ENCODE measurements at regions not wholly inside any gene's neighbourhood (a gene's known extent, or its start where the extent isn't known, plus 50 kb on each side); places are given as distances from the start of the nearest gene placed in this dataset.

GRCh38 chr1:47677241-47677940 lies 239.5 kb downstream of the FOXD2 start:
- Histone ChIP-seq H3K36me3 (ENCODE audit: control insufficient read depth in 2 of 2, insufficient read depth in 2 of 2, low read length in 2 of 2) (no peaks in the 10 kb centered on the region), H3K4me3 (ENCODE audit: low read length in 2 of 2) (no peak overlapping the region), H3K27me3 (ENCODE audit: control insufficient read depth in 1 of 2, insufficient read depth in 2 of 2, low read length in 2 of 2) (peaks cover 0 to 7% of the 10 kb centered on the region in 2 donors), H3K4me1 (ENCODE audit: control insufficient read depth, insufficient read depth, low read length) (no peaks in the 10 kb centered on the region), H3K9ac (ENCODE audit: low read length in 2 of 2) (no peak overlapping the region), H3K27ac (ENCODE audit: low read length) (no peak overlapping the region), H3K9me3 (ENCODE audit: control insufficient read depth in 2 of 2, low read length in 2 of 2) (no peaks in the 10 kb centered on the region)

GRCh38 chr1:47678464-47678980 lies 240.7 kb downstream of the FOXD2 start:
- no peaks in the 10 kb centered on the region for H3K4me1 ChIP-seq (ENCODE audit: control insufficient read depth, insufficient read depth, low read length)
- H3K4me3 ChIP-seq (ENCODE audit: low read length in 2 of 2): no peak overlapping the region
- H3K9ac ChIP-seq (ENCODE audit: low read length in 2 of 2): no peak overlapping the region
- H3K36me3 ChIP-seq (ENCODE audit: control insufficient read depth in 2 of 2, insufficient read depth in 2 of 2, low read length in 2 of 2): no peaks in the 10 kb centered on the region
- H3K27me3 ChIP-seq (ENCODE audit: control insufficient read depth in 1 of 2, insufficient read depth in 2 of 2, low read length in 2 of 2): peaks cover 0 to 8% of the 10 kb centered on the region in 2 donors
- H3K9me3 ChIP-seq (ENCODE audit: control insufficient read depth in 2 of 2, low read length in 2 of 2): no peaks in the 10 kb centered on the region
- H3K27ac ChIP-seq (ENCODE audit: low read length): no peak overlapping the region

GRCh38 chr1:47679301-47679791 lies 241.5 kb downstream of the FOXD2 start:
- Histone ChIP-seq H3K36me3 (ENCODE audit: control insufficient read depth in 2 of 2, insufficient read depth in 2 of 2, low read length in 2 of 2) (no peaks in the 10 kb centered on the region), H3K9ac (ENCODE audit: low read length in 2 of 2) (no peak overlapping the region), H3K4me1 (ENCODE audit: control insufficient read depth, insufficient read depth, low read length) (no peaks in the 10 kb centered on the region), H3K9me3 (ENCODE audit: control insufficient read depth in 2 of 2, low read length in 2 of 2) (no peaks in the 10 kb centered on the region), H3K27ac (ENCODE audit: low read length) (no peak overlapping the region), H3K4me3 (ENCODE audit: low read length in 2 of 2) (no peak overlapping the region), H3K27me3 (ENCODE audit: control insufficient read depth in 1 of 2, insufficient read depth in 2 of 2, low read length in 2 of 2) (peaks cover 0 to 9% of the 10 kb centered on the region in 2 donors)

- Histone ChIP-seq H3K4me3 (ENCODE audit: low read length in 2 of 2) (no peak overlapping the region), H3K36me3 (ENCODE audit: control insufficient read depth in 2 of 2, insufficient read depth in 2 of 2, low read length in 2 of 2) (no peaks in the 10 kb centered on the region), H3K9ac (ENCODE audit: low read length in 2 of 2) (no peak overlapping the region), H3K9me3 (ENCODE audit: control insufficient read depth in 2 of 2, low read length in 2 of 2) (no peaks in the 10 kb centered on the region), H3K4me1 (ENCODE audit: control insufficient read depth, insufficient read depth, low read length) (no peaks in the 10 kb centered on the region), H3K27ac (ENCODE audit: low read length) (no peak overlapping the region), H3K27me3 (ENCODE audit: control insufficient read depth in 1 of 2, insufficient read depth in 2 of 2, low read length in 2 of 2) (peaks cover 0 to 9% of the 10 kb centered on the region in 2 donors)
Observed at GRCh38 chr1:47679826-47680225, 242.0 kb downstream of the FOXD2 start.

GRCh38 chr1:47680815-47681475 lies 243.1 kb downstream of the FOXD2 start:
- no peaks in the 10 kb centered on the region for H3K4me1 ChIP-seq (ENCODE audit: control insufficient read depth, insufficient read depth, low read length)
- no peaks in the 10 kb centered on the region for H3K36me3 ChIP-seq (ENCODE audit: control insufficient read depth in 2 of 2, insufficient read depth in 2 of 2, low read length in 2 of 2)
- peaks cover 0 to 9% of the 10 kb centered on the region in 2 donors for H3K27me3 ChIP-seq (ENCODE audit: control insufficient read depth in 1 of 2, insufficient read depth in 2 of 2, low read length in 2 of 2)
- no peaks in the 10 kb centered on the region for H3K9me3 ChIP-seq (ENCODE audit: control insufficient read depth in 2 of 2, low read length in 2 of 2)
- H3K9ac ChIP-seq (ENCODE audit: low read length in 2 of 2): no peak overlapping the region
- no peak overlapping the region for H3K4me3 ChIP-seq (ENCODE audit: low read length in 2 of 2)
- H3K27ac ChIP-seq (ENCODE audit: low read length): no peak overlapping the region

- no peak overlapping the region for H3K4me3 ChIP-seq (ENCODE audit: low read length in 2 of 2)
- H3K36me3 ChIP-seq (ENCODE audit: control insufficient read depth in 2 of 2, insufficient read depth in 2 of 2, low read length in 2 of 2): no peaks in the 10 kb centered on the region
- no peak overlapping the region for H3K27ac ChIP-seq (ENCODE audit: low read length)
- no peaks in the 10 kb centered on the region for H3K9me3 ChIP-seq (ENCODE audit: control insufficient read depth in 2 of 2, low read length in 2 of 2)
- no peaks in the 10 kb centered on the region for H3K4me1 ChIP-seq (ENCODE audit: control insufficient read depth, insufficient read depth, low read length)
- H3K27me3 ChIP-seq (ENCODE audit: control insufficient read depth in 1 of 2, insufficient read depth in 2 of 2, low read length in 2 of 2): peaks cover 0 to 10% of the 10 kb centered on the region in 2 donors
- H3K9ac ChIP-seq (ENCODE audit: low read length in 2 of 2): no peak overlapping the region
Observed at GRCh38 chr1:47681735-47682134, 243.9 kb downstream of the FOXD2 start.

- Histone ChIP-seq H3K27me3 (ENCODE audit: control insufficient read depth in 1 of 2, insufficient read depth in 2 of 2, low read length in 2 of 2) (peaks cover 2 to 14% of the 10 kb centered on the region in 2 donors), H3K9ac (ENCODE audit: low read length in 2 of 2) (no peak overlapping the region), H3K4me3 (ENCODE audit: low read length in 2 of 2) (no peak overlapping the region), H3K9me3 (ENCODE audit: control insufficient read depth in 2 of 2, low read length in 2 of 2) (no peaks in the 10 kb centered on the region), H3K27ac (ENCODE audit: low read length) (no peak overlapping the region), H3K36me3 (ENCODE audit: control insufficient read depth in 2 of 2, insufficient read depth in 2 of 2, low read length in 2 of 2) (no peaks in the 10 kb centered on the region), H3K4me1 (ENCODE audit: control insufficient read depth, insufficient read depth, low read length) (no peaks in the 10 kb centered on the region)
Observed at GRCh38 chr1:47682198-47682597, 244.4 kb downstream of the FOXD2 start.

GRCh38 chr1:47682786-47683350 lies 245.0 kb downstream of the FOXD2 start:
- no peaks in the 10 kb centered on the region for H3K9me3 ChIP-seq (ENCODE audit: control insufficient read depth in 2 of 2, low read length in 2 of 2)
- no peak overlapping the region for H3K4me3 ChIP-seq (ENCODE audit: low read length in 2 of 2)
- no peaks in the 10 kb centered on the region for H3K36me3 ChIP-seq (ENCODE audit: control insufficient read depth in 2 of 2, insufficient read depth in 2 of 2, low read length in 2 of 2)
- peaks cover 7 to 16% of the 10 kb centered on the region in 2 donors for H3K27me3 ChIP-seq (ENCODE audit: control insufficient read depth in 1 of 2, insufficient read depth in 2 of 2, low read length in 2 of 2)
- no peak overlapping the region for H3K27ac ChIP-seq (ENCODE audit: low read length)
- H3K4me1 ChIP-seq (ENCODE audit: control insufficient read depth, insufficient read depth, low read length): no peaks in the 10 kb centered on the region
- no peak overlapping the region for H3K9ac ChIP-seq (ENCODE audit: low read length in 2 of 2)

GRCh38 chr1:47683401-47683800 lies 245.6 kb downstream of the FOXD2 start:
- Histone ChIP-seq H3K4me1 (ENCODE audit: control insufficient read depth, insufficient read depth, low read length) (no peaks in the 10 kb centered on the region), H3K27me3 (ENCODE audit: control insufficient read depth in 1 of 2, insufficient read depth in 2 of 2, low read length in 2 of 2) (peaks cover 12 to 20% of the 10 kb centered on the region in 2 donors), H3K4me3 (ENCODE audit: low read length in 2 of 2) (no peak overlapping the region), H3K9ac (ENCODE audit: low read length in 2 of 2) (no peak overlapping the region), H3K27ac (ENCODE audit: low read length) (no peak overlapping the region), H3K9me3 (ENCODE audit: control insufficient read depth in 2 of 2, low read length in 2 of 2) (no peaks in the 10 kb centered on the region), H3K36me3 (ENCODE audit: control insufficient read depth in 2 of 2, insufficient read depth in 2 of 2, low read length in 2 of 2) (no peaks in the 10 kb centered on the region)

GRCh38 chr1:47684518-47684917 lies 246.7 kb downstream of the FOXD2 start:
- no peaks in the 10 kb centered on the region for H3K9me3 ChIP-seq (ENCODE audit: control insufficient read depth in 2 of 2, low read length in 2 of 2)
- no peak overlapping the region for H3K4me3 ChIP-seq (ENCODE audit: low read length in 2 of 2)
- H3K9ac ChIP-seq (ENCODE audit: low read length in 2 of 2): no peak overlapping the region
- no peaks in the 10 kb centered on the region for H3K36me3 ChIP-seq (ENCODE audit: control insufficient read depth in 2 of 2, insufficient read depth in 2 of 2, low read length in 2 of 2)
- peaks cover 18 to 19% of the 10 kb centered on the region in 2 donors for H3K27me3 ChIP-seq (ENCODE audit: control insufficient read depth in 1 of 2, insufficient read depth in 2 of 2, low read length in 2 of 2)
- no peak overlapping the region for H3K27ac ChIP-seq (ENCODE audit: low read length)
- no peaks in the 10 kb centered on the region for H3K4me1 ChIP-seq (ENCODE audit: control insufficient read depth, insufficient read depth, low read length)
